ENCODE measurements at regions not wholly inside any gene's neighbourhood (a gene's known extent, or its start where the extent isn't known, plus 50 kb on each side); places are given as distances from the start of the nearest gene placed in this dataset.

- no peak for DNase-seq (ENCODE audit: low read depth)
- H3K4me3 ChIP-seq (ENCODE audit: low read depth, low read length), result no peak overlapping the region
- TF ChIP-seq, protein P1, sequence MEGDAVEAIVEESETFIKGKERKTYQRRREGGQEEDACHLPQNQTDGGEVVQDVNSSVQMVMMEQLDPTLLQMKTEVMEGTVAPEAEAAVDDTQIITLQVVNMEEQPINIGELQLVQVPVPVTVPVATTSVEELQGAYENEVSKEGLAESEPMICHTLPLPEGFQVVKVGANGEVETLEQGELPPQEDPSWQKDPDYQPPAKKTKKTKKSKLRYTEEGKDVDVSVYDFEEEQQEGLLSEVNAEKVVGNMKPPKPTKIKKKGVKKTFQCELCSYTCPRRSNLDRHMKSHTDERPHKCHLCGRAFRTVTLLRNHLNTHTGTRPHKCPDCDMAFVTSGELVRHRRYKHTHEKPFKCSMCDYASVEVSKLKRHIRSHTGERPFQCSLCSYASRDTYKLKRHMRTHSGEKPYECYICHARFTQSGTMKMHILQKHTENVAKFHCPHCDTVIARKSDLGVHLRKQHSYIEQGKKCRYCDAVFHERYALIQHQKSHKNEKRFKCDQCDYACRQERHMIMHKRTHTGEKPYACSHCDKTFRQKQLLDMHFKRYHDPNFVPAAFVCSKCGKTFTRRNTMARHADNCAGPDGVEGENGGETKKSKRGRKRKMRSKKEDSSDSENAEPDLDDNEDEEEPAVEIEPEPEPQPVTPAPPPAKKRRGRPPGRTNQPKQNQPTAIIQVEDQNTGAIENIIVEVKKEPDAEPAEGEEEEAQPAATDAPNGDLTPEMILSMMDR (IDR thresholded peaks at IDR 0.05; ENCODE audit: low read depth, low read length, missing control alignments), result no peak
These were observed 165.9 kb upstream of the AGTR1 start for GRCh38 chr3:148531836-148532235.

GRCh38 chr3:148532326-148532725, 165.4 kb upstream of the AGTR1 start:
- DNase-seq (ENCODE audit: low read depth), result no peak
- no peak overlapping the region for H3K4me3 ChIP-seq (ENCODE audit: low read depth, low read length)
- TF ChIP-seq, protein P1 (IDR thresholded peaks at IDR 0.05; ENCODE audit: low read depth, low read length, missing control alignments), result no peak

- DNase-seq (ENCODE audit: low read depth), result no peak
- TF ChIP-seq, protein P1 (IDR thresholded peaks at IDR 0.05; ENCODE audit: low read depth, low read length, missing control alignments), result no peak
- no peak overlapping the region for H3K4me3 ChIP-seq (ENCODE audit: low read depth, low read length)
These were observed 164.9 kb upstream of the AGTR1 start for GRCh38 chr3:148532774-148533173.

DNA sequence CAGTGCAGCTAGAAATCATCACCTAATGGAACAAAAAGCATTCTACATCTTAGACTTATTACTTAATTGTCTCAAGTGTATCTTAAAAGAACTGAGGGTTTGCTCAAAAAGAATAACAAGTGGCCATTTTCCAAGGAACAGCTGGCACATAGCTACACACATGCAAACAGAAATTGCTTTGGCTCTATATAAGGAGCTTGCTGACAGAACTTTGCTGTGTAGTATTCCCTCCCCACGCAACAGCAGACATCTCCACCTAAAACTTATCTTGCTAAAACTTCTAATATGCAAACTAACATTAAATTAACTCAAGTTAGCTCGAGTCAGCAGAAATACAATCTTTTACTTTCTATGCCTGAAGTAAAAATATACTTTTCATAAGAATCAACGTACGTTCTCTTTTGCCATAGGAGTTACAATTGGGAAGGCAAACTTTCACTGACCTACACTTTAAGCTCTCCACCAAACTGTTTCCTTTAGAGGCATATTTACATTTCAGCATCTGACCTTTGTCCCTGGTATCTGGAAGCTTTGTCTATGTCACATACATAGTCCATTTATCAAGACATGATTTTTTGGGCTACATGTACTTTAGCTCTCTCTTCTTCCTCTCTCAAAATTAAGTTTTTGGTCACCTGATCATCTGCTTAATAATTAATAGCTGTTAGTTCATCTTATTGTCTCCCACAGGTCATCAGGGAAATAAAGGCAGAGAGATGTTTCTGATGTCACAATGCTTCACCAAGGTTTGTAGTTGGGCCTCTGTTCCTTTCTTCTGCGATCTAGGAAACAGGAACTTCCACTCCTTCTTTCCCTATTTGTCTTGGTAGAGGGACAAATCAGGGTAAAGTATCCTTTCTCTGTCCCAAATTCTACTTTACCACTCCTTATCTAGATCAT, 163.4 kb upstream of the AGTR1 start:
- no peak overlapping the region for H3K4me3 ChIP-seq (ENCODE audit: low read depth, low read length)
- no peak for DNase-seq (ENCODE audit: low read depth)
- TF ChIP-seq, protein P1 (IDR thresholded peaks at IDR 0.05; ENCODE audit: low read depth, low read length, missing control alignments), result no peak

GRCh38 chr3:148535001-148535400, 162.7 kb upstream of the AGTR1 start:
- TF ChIP-seq, protein P1 (IDR thresholded peaks at IDR 0.05; ENCODE audit: low read depth, low read length, missing control alignments), result no peak
- H3K4me3 ChIP-seq (ENCODE audit: low read depth, low read length), result no peak overlapping the region
- DNase-seq (ENCODE audit: low read depth), result no peak

GRCh38 chr3:148540266-148540665, 157.4 kb upstream of the AGTR1 start:
- no peak for DNase-seq (ENCODE audit: low read depth)
- H3K4me3 ChIP-seq (ENCODE audit: low read depth, low read length), result no peak overlapping the region
- TF ChIP-seq, protein P1 (IDR thresholded peaks at IDR 0.05; ENCODE audit: low read depth, low read length, missing control alignments), result no peak

GRCh38 chr3:148540851-148541250, 156.9 kb upstream of the AGTR1 start:
- DNase-seq (ENCODE audit: low read depth), result no peak
- TF ChIP-seq, protein P1 (IDR thresholded peaks at IDR 0.05; ENCODE audit: low read depth, low read length, missing control alignments), result no peak

More at GRCh38 chr3:148540851-148541250, 156.9 kb upstream of the AGTR1 start:
- H3K4me3 ChIP-seq (ENCODE audit: low read depth, low read length), result no peak overlapping the region

Measured in GM12864 (cell line).